OCI-LY1 (cell line): ENCODE measurements at regions not wholly inside any gene's neighbourhood (a gene's known extent, or its start where the extent isn't known, plus 50 kb on each side); places are given as distances from the start of the nearest gene placed in this dataset.
"Not testable (repeated sequence)": the region's sequence is repeated elsewhere in the genome, so short reads cannot be mapped to it uniquely, and the experiment has no call there.

Experiments
- CTCF ChIP-seq: fragments of 200-600 bp; sonication (generic), shearing (Covaris generic); IDR thresholded peaks from 2 replicates; pipeline ENCODE4 v1.5.1; 2017; ENCODE audit warnings: mild to moderate bottlenecking, antibody characterized with exemption, low read length, moderate library complexity, mixed read lengths
- EZH2 ChIP-seq: fragments of 200-600 bp; sonication (generic), shearing (Covaris generic); IDR thresholded peaks from 2 replicates; pipeline ENCODE4 v1.8.0; 2017; ENCODE audit warnings: borderline replicate concordance, mixed run types, mild to moderate bottlenecking, antibody characterized with exemption, low read length, moderate library complexity, mixed read lengths

DNA sequence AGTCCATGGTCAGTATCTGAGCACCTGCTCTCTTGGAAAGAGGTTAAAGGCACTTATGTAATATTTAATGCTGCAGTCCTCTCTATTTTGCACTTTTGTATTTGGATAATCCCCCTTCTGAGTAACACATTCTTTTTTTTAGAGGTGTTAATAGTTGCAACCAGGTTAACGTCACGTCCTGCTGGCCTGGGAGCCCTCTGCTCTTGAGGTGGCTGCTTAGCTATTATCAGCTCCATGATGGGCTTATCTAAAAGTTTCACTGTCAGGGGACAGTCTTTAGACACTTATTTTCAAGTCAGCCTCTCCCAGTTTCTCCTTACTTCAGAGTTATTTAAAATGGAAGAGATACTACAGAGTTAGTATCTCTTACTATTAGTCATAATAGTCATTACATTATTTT, 795.5 kb upstream of the CDH18 start:
- not testable (repeated sequence) for TF ChIP-seq CTCF, EZH2
